ENCODE measurements at regions not wholly inside any gene's neighbourhood (a gene's known extent, or its start where the extent isn't known, plus 50 kb on each side); places are given as distances from the start of the nearest gene placed in this dataset.

DNA sequence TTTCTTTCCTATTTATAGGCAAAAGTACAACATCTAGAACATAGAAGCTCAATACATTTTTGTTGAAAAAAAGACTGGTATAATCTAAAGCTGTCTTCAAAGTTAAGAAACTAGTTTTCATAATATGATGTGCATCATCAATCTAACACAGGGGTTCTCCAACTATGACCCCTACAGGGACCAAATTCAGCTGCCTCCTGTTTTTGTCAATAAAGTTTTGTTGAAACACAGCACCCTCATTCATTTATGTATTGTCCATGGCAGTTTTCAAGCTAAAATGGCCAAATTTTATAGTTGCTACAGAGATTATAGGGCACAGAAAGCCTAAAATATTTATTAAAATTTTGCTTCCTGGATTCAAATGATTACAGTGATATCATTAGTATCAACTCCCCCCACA, 452.9 kb downstream of the CCER1 start:
- TF ChIP-seq, protein P1, sequence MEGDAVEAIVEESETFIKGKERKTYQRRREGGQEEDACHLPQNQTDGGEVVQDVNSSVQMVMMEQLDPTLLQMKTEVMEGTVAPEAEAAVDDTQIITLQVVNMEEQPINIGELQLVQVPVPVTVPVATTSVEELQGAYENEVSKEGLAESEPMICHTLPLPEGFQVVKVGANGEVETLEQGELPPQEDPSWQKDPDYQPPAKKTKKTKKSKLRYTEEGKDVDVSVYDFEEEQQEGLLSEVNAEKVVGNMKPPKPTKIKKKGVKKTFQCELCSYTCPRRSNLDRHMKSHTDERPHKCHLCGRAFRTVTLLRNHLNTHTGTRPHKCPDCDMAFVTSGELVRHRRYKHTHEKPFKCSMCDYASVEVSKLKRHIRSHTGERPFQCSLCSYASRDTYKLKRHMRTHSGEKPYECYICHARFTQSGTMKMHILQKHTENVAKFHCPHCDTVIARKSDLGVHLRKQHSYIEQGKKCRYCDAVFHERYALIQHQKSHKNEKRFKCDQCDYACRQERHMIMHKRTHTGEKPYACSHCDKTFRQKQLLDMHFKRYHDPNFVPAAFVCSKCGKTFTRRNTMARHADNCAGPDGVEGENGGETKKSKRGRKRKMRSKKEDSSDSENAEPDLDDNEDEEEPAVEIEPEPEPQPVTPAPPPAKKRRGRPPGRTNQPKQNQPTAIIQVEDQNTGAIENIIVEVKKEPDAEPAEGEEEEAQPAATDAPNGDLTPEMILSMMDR (IDR thresholded peaks at IDR 0.05; ENCODE audit: low read depth, low read length) = no peak
- H3K36me3 ChIP-seq = no peaks in the 10 kb centered on the region
- no peaks in the 10 kb centered on the region for H3K9me3 ChIP-seq (ENCODE audit: severe bottlenecking)
- H3K27me3 ChIP-seq (ENCODE audit: insufficient read depth, low read depth, severe bottlenecking) = no peaks in the 10 kb centered on the region
- H3K4me3 ChIP-seq (ENCODE audit: low read depth, low read length) = no peak overlapping the region
- DNase-seq = no peak
- no peak overlapping the region for H3K27ac ChIP-seq

DNA sequence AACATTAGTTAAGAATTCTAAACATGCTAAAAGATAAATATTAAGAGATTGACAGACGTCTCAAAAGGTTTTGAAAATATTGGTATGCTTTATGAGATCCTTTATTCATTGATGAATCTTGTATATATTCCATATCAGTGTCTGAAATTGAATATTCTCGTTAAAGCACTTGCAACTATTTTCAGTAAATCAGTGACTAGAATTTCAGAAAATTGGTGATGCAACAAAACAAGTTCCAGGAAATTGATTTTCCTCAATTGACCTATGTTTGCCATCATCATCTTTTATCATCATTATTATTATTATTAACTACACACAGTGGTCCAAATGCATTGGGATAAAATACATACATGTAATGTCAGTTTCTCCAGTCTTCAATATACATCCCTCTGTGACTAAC, 453.6 kb downstream of the CCER1 start:
- Histone ChIP-seq H3K4me3 (ENCODE audit: low read depth, low read length) (no peak overlapping the region), H3K27ac (no peak overlapping the region), H3K36me3 (no peaks in the 10 kb centered on the region), H3K27me3 (ENCODE audit: insufficient read depth, low read depth, severe bottlenecking) (no peaks in the 10 kb centered on the region), H3K9me3 (ENCODE audit: severe bottlenecking) (no peaks in the 10 kb centered on the region)
- DNase-seq = no peak
- TF ChIP-seq, protein P1 (IDR thresholded peaks at IDR 0.05; ENCODE audit: low read depth, low read length) = no peak

DNA sequence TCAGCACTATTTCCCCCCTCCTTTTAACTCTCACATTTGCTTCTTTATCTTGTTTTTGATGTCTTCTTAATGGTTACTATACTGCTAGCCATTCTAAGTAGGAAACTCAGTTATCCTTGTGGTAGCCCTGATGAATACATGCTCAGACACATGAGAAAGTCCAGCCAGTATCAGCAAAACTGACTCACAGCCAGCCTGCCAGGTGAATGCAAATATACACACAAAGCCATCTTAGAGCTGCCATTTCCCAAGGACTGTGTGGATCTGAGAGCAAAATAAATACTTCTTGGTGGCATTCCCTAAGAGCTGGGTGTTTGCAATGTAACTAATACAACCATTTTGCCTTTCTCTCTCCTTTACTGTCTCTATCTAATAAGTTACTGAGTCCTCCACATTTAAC, 455.2 kb downstream of the CCER1 start:
- Histone ChIP-seq H3K36me3 (no peaks in the 10 kb centered on the region), H3K9me3 (ENCODE audit: severe bottlenecking) (no peaks in the 10 kb centered on the region), H3K27ac (no peak overlapping the region), H3K4me3 (ENCODE audit: low read depth, low read length) (no peak overlapping the region), H3K27me3 (ENCODE audit: insufficient read depth, low read depth, severe bottlenecking) (no peaks in the 10 kb centered on the region)
- no peak for DNase-seq
- TF ChIP-seq, protein P1 (IDR thresholded peaks at IDR 0.05; ENCODE audit: low read depth, low read length) = no peak

DNA sequence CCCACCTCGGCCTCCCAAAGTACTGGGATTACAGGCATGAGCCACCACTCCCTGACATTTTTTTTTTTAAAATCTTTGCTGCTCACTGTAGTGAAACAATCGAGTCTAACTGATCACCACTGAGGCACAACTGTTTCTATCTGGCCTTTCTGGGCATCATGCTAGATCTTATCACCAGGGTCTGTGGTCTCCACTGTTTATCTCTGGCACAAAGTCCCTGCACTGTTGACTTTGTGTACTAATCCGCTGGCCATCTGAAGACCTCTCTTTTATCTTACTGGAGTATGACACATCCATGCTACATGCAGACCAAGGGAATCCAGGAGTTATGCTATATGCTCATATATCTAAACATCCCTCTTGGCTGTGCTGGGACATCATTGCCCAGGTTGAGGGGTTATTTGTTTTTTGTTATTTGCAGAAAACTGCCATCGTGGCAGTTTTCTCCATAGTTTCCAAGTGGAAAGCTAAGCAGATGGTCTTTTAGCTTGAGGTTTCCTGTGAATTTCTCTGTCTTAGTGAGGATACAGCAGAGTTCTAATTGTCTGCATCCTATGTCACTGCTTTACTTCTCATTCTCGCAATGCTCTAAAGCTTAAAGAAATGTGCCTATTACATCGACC, 456.9 kb downstream of the CCER1 start:
- TF ChIP-seq, protein P1 (IDR thresholded peaks at IDR 0.05; ENCODE audit: low read depth, low read length) = no peak
- no peaks in the 10 kb centered on the region for H3K36me3 ChIP-seq
- DNase-seq = no peak

DNA sequence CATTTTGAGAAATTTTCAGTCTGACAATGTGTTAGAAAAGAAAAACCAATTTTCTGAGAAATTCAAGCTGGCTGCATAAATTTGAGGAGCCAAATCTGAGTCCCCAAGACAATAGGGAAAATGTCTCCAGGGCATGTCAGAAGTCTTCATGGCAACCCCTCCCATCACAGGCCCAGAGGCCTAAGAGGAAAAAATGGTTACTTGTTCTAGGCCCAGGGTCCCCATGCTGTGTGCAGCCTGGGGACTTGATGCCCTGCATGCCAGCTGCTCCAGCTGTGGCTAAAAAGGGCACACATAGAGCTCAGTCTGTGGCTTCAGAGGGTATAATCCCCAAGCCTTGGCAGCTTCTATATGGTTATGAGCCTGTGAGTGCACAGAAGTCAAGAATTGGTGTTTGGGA, 464.6 kb downstream of the CCER1 start:
- TF ChIP-seq, protein P1 (IDR thresholded peaks at IDR 0.05; ENCODE audit: low read depth, low read length) = no peak
- peaks cover 8% of the 10 kb centered on the region for H3K9me3 ChIP-seq (ENCODE audit: severe bottlenecking)

More for the DNA sequence above, 456.9 kb downstream of the CCER1 start:
- H3K27ac ChIP-seq = no peak overlapping the region
- no peaks in the 10 kb centered on the region for H3K27me3 ChIP-seq (ENCODE audit: insufficient read depth, low read depth, severe bottlenecking)
- no peak overlapping the region for H3K4me3 ChIP-seq (ENCODE audit: low read depth, low read length)
- H3K9me3 ChIP-seq (ENCODE audit: severe bottlenecking) = no peaks in the 10 kb centered on the region

DNA sequence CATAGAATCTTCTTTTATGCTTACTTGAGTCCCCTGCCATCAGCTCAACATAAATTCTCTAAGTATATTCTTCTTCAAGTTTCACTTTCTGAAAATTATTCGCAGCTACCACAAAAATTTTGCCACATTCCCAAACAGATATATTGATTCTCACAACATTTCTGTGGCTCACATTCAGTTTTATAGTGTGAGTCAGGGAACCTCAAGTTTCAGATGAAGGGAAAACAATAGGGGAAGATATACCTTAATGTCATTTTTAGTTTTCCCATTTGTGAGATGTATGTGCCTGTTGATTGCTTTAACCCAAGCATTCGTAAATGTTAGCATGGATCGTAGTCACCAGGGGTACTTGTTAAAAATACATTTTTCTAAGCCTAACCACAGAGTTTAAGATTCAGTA, 465.8 kb downstream of the CCER1 start:
- TF ChIP-seq, protein P1 (IDR thresholded peaks at IDR 0.05; ENCODE audit: low read depth, low read length) = no peak
- Histone ChIP-seq H3K4me3 (ENCODE audit: low read depth, low read length) (no peak overlapping the region), H3K27ac (no peak overlapping the region), H3K36me3 (no peaks in the 10 kb centered on the region), H3K9me3 (ENCODE audit: severe bottlenecking) (peaks cover 8% of the 10 kb centered on the region), H3K27me3 (ENCODE audit: insufficient read depth, low read depth, severe bottlenecking) (no peaks in the 10 kb centered on the region)
- DNase-seq = no peak

More for the DNA sequence above, 464.6 kb downstream of the CCER1 start:
- no peaks in the 10 kb centered on the region for H3K27me3 ChIP-seq (ENCODE audit: insufficient read depth, low read depth, severe bottlenecking)
- DNase-seq = no peak
- no peak overlapping the region for H3K27ac ChIP-seq
- no peaks in the 10 kb centered on the region for H3K36me3 ChIP-seq
- no peak overlapping the region for H3K4me3 ChIP-seq (ENCODE audit: low read depth, low read length)
